Hepatocyte (in vitro differentiated cells): ENCODE measurements at regions not wholly inside any gene's neighbourhood (a gene's known extent, or its start where the extent isn't known, plus 50 kb on each side); places are given as distances from the start of the nearest gene placed in this dataset.

Source experiments
- CTCF ChIP-seq: fragments of 200-600 bp; sonication (generic); IDR thresholded peaks from 2 replicates; pipeline ENCODE4 v1.5.1; 2016; ENCODE audit warnings: antibody characterized with exemption, mild to moderate bottlenecking; ENCODE audit not compliant: poor library complexity
- EZH2phosphoT487 ChIP-seq: fragments of 200-600 bp; sonication (generic); IDR thresholded peaks from one replicate; pipeline ENCODE4 v1.6.1; 2018; ENCODE audit warnings: antibody characterized with exemption, mild to moderate bottlenecking, low read depth, moderate library complexity; ENCODE audit not compliant: unreplicated experiment, severe bottlenecking

GRCh38 chr2:173854840-173855239 is 110.3 kb downstream of the SP3 start:
- TF ChIP-seq CTCF: no peak
- TF ChIP-seq EZH2phosphoT487: no peak
